ENCODE measurements at regions not wholly inside any gene's neighbourhood (a gene's known extent, or its start where the extent isn't known, plus 50 kb on each side); places are given as distances from the start of the nearest gene placed in this dataset.

DNA sequence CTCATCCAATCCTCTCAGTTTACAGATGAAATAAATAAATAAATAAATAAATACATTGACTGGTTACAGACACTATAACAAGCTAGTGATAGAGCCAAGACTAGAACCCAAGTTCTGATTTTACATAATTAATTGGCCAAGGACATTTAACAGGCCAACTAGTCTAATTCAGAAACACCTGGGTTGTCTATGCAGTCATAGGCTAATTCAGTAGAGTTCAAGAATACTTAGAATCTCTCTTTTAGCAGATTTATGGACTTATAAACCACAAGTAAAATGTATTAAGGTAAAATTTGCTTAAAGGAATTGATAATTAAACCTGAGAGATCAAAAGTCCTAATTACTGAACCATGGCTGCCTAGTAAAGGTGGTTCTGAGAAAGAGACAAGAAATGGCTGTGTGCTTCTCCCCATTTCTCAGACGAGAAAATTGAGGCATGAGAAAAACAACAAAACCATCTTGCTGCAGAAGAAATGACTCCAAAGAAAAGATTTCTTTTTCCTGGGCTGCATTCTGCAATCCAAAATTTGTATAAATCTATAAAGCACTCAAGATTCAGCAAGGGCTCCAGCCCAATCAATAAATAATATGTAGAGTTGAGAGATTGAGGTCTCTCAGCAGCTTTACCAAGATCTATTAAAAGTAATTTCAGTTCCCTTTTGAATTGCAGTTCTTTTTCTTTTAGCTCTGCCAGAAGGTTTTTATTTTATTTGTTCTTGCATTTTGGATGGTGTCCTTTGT, 98.3 kb downstream of the DUSP10 start:
- no peak overlapping the region for H3K27ac ChIP-seq (ENCODE audit: low read length)
- BruUV-seq (replicated peaks), result no TSS peak
- no peak overlapping the region for H2AFZ ChIP-seq (ENCODE audit: low read length)
- no peak for TF ChIP-seq EZH2 (IDR thresholded peaks at IDR 0.05; ENCODE audit: low read length, unreplicated experiment)
- no peak for TF ChIP-seq CTCF (conservative IDR thresholded peaks at IDR 0.05; ENCODE audit: low read depth, low read length)
- TF ChIP-seq EZH2phosphoT487 (IDR thresholded peaks at IDR 0.05; ENCODE audit: borderline replicate concordance, low read length), result no peak
- H3K79me2 ChIP-seq (ENCODE audit: low read length), result no peaks in the 10 kb centered on the region
- no peaks in the 10 kb centered on the region for H3K9me3 ChIP-seq (ENCODE audit: low read length)
- H3K4me1 ChIP-seq (ENCODE audit: insufficient read depth, low read length), result no peaks in the 10 kb centered on the region
- H3K9ac ChIP-seq (ENCODE audit: low read length), result no peak overlapping the region
- no peak overlapping the region for H3K4me3 ChIP-seq (ENCODE audit: low read length)
- no peaks in the 10 kb centered on the region for H3F3A ChIP-seq (ENCODE audit: low read length, unreplicated experiment)
- no peaks in the 10 kb centered on the region for H4K20me1 ChIP-seq (ENCODE audit: low read length)
- no peaks in the 10 kb centered on the region for H3K27me3 ChIP-seq (ENCODE audit: low read length)
- ChIA-PET CTCF (no interaction called here), POLR2A (ENCODE audit: unreplicated experiment) (no interaction called here)
- H3K4me2 ChIP-seq (ENCODE audit: low read length), result no peak overlapping the region
- no peaks in the 10 kb centered on the region for H3K36me3 ChIP-seq (ENCODE audit: low read depth, low read length)
- DNase-seq, result no peak
- no peaks in the 10 kb centered on the region for H3K9me2 ChIP-seq (replicated peaks; ENCODE audit: low read length)
- intact Hi-C loops (cut with micrococcal nuclease), result no loop called here
- no peak for ATAC-seq

DNA sequence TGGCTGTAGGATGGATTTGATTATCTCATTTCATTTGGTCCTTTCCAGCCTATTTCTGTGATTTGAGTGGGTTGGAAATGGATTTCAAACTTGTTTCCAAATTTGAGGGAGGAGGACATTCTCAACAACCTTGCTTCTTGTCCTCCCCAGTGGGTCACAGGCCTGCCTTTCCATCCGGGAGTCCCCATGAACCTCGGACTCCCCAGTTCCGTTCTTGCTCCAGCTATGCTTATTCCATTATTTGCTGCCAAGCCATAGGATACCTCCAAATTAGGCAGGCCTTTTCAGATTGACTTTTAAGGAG, 97.8 kb downstream of the DUSP10 start:
- Histone ChIP-seq H3K4me2 (ENCODE audit: low read length) (no peak overlapping the region), H3F3A (ENCODE audit: low read length, unreplicated experiment) (no peaks in the 10 kb centered on the region), H3K27ac (ENCODE audit: low read length) (no peak overlapping the region), H3K4me3 (ENCODE audit: low read length) (no peak overlapping the region), H3K27me3 (ENCODE audit: low read length) (no peaks in the 10 kb centered on the region), H3K9me2 (replicated peaks; ENCODE audit: low read length) (no peaks in the 10 kb centered on the region), H3K4me1 (ENCODE audit: insufficient read depth, low read length) (no peaks in the 10 kb centered on the region), H3K36me3 (ENCODE audit: low read depth, low read length) (no peaks in the 10 kb centered on the region), H3K79me2 (ENCODE audit: low read length) (no peaks in the 10 kb centered on the region), H4K20me1 (ENCODE audit: low read length) (no peaks in the 10 kb centered on the region), H3K9ac (ENCODE audit: low read length) (no peak overlapping the region), H3K9me3 (ENCODE audit: low read length) (no peaks in the 10 kb centered on the region), H2AFZ (ENCODE audit: low read length) (no peak overlapping the region)
- intact Hi-C loops (cut with micrococcal nuclease), result no loop called here
- ChIA-PET POLR2A (ENCODE audit: unreplicated experiment) (no interaction called here), CTCF (no interaction called here)
- DNase-seq, result no peak
- ATAC-seq, result no peak
- BruUV-seq (replicated peaks), result no TSS peak
- TF ChIP-seq EZH2phosphoT487 (IDR thresholded peaks at IDR 0.05; ENCODE audit: borderline replicate concordance, low read length), result no peak
- TF ChIP-seq CTCF (conservative IDR thresholded peaks at IDR 0.05; ENCODE audit: low read depth, low read length), result no peak
- TF ChIP-seq EZH2 (IDR thresholded peaks at IDR 0.05; ENCODE audit: low read length, unreplicated experiment), result no peak

DNA sequence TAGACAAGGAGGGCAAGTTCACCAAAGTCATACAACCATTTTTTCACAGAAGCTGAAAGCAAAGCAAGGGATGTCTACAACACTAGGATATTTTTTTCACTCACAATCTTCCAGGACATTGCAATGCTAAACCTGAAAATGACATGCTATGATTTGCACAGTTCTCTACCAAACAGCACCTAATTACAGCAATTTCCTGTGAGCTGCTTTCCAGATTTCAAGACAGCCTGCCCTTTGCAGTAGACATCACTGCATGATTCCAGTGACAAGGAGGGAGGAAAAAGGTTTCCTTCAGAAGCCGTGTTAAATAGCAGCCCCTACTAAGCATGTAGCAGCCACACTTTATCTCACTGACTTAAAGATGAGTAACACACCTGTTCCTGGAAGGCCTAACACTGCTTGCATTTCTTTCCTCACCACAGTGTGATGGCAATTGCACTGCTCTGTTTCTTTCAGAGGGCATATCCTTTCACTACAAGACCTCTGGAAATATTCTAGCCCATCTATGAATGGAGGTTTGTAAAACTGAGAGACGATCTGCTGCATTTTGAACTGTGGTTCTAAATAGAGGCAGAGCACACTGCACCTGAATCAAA, 97.1 kb downstream of the DUSP10 start:
- Histone ChIP-seq H2AFZ (ENCODE audit: low read length) (no peak overlapping the region), H3K9me3 (ENCODE audit: low read length) (no peaks in the 10 kb centered on the region), H3K4me2 (ENCODE audit: low read length) (no peak overlapping the region), H3K79me2 (ENCODE audit: low read length) (no peaks in the 10 kb centered on the region), H3K27ac (ENCODE audit: low read length) (no peak overlapping the region), H3F3A (ENCODE audit: low read length, unreplicated experiment) (no peaks in the 10 kb centered on the region), H3K36me3 (ENCODE audit: low read depth, low read length) (no peaks in the 10 kb centered on the region), H3K9ac (ENCODE audit: low read length) (no peak overlapping the region), H4K20me1 (ENCODE audit: low read length) (no peaks in the 10 kb centered on the region), H3K27me3 (ENCODE audit: low read length) (no peaks in the 10 kb centered on the region), H3K4me3 (ENCODE audit: low read length) (no peak overlapping the region), H3K4me1 (ENCODE audit: insufficient read depth, low read length) (no peaks in the 10 kb centered on the region), H3K9me2 (replicated peaks; ENCODE audit: low read length) (no peaks in the 10 kb centered on the region)
- BruUV-seq (replicated peaks), result no TSS peak
- CTCF ChIA-PET, result no interaction called here
- DNase-seq, result no peak
- no peak for ATAC-seq
- POLR2A ChIA-PET (ENCODE audit: unreplicated experiment), result no interaction called here
- intact Hi-C loops (cut with micrococcal nuclease), result no loop called here
- TF ChIP-seq CTCF (conservative IDR thresholded peaks at IDR 0.05; ENCODE audit: low read depth, low read length) (no peak), EZH2phosphoT487 (IDR thresholded peaks at IDR 0.05; ENCODE audit: borderline replicate concordance, low read length) (no peak), EZH2 (IDR thresholded peaks at IDR 0.05; ENCODE audit: low read length, unreplicated experiment) (no peak)

Measured in PC-3 (cell line).